Inferior parietal cortex (tissue), 1 donor: ENCODE measurements at regions not wholly inside any gene's neighbourhood (a gene's known extent, or its start where the extent isn't known, plus 50 kb on each side); places are given as distances from the start of the nearest gene placed in this dataset.
"Not testable (repeated sequence)": the region's sequence is repeated elsewhere in the genome, so short reads cannot be mapped to it uniquely, and the experiment has no call there.

Experiments
- DNase-seq: peaks from one replicate; pipeline ENCODE4 v3.0.0-alpha.2; 2016; ENCODE audit errors: extremely low spot score

DNA sequence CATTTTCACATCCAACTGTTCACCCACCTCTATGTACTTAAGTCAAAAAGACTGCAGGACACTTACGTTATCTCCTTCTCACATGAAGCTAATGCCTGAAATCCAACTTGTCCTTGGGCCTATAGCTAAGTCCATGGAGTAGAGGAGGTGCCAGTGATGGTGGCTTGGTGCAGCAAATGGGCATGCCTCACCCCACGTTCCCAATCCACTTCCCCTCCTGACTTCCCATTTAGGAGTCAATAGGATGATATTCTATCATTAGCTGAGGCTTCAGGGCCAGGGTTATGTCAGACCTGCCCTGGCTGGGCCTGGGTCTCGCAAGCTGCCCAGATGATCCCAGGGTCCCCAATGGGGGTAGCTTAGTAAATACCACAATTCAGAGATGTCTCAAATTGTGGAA lies 410.4 kb downstream of the MAFB start:
- no peak for DNase-seq

DNA sequence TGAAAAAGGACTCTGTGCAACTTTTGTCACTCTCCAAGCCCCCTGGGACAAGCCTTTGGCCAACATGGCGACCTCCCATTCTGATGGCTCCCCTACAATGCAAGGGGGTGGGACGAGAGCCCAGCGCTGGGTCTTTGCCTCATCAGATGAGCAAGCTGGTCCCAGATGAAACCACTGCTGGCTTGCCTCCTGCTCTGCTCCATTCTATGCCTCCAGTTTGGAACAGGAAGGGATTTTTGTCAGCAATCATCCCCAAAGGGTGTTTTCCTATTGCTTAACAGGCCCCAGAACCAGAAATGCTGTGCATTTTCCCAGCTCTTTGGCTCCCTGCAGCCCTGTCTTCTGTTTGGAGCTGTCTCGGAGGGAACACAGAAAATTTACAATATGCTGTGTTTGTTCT lies 412.7 kb downstream of the MAFB start:
- no peak for DNase-seq

DNA sequence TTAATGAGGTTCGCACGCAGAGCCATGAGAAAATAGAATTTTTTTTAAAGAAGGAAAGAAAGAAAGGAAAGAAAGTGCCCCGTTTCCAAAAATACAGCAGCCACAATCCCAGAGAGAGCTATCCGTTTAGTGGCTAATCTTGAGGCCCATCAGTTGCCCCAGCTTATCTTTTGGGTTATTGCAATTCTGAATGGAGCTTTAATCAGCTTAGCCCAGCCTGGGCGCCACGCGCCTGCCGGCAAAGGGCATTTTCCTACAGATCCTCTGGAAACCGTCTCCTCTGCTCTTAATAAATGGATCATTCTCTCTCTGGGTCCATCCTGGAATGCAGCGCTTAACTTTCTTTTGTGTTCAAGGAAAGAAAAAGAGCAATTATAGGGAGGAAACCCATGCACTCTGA lies 413.3 kb downstream of the MAFB start:
- DNase-seq = no peak

DNA sequence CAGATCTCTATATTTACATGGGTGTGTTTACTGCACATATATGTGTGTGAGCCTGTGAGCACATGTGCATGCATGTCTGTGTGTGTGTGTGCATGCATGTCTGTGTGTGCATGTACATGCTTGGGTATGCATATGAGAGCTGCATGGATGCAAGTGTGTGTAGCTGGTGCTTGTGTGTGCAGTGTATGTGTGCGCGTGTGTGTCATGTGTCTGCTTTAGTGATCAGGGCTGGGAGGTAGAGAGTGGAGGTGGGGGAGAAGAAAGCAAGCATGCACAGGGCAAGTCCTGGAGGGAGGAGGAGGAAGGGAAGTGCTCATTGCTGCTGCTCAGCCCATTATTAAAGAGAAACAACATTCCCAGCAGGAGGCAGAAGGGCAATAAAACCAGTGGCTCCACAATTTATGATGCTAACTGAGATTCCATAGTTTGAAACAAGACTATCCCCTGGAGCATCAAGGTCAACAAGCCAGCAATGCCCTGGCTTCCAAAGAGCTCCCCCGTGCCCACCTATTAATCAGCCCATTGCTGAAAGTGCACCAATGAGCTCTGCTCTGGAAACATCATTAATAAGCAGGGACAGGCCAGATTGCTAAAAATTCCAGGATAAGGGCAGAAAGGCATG lies 414.0 kb downstream of the MAFB start:
- no peak for DNase-seq

DNA sequence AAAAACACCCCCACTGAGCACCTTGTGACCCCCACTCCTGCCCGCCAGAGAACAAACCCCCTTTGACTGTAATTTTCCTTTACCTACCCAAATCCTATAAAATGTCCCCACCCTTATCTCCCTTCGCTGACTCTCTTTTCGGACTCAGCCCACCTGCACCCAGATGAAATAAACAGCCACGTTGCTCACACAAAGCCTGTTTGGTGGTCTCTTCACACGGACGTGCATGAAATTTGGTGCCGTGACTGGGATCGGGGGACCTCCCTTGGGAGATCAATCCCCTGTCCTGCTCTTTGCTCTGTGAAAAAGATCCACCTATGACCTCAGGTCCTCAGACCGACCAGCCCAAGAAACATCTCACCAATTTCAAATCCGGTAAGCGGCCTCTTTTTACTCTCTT lies 419.8 kb downstream of the MAFB start:
- DNase-seq = not testable (repeated sequence)

DNA sequence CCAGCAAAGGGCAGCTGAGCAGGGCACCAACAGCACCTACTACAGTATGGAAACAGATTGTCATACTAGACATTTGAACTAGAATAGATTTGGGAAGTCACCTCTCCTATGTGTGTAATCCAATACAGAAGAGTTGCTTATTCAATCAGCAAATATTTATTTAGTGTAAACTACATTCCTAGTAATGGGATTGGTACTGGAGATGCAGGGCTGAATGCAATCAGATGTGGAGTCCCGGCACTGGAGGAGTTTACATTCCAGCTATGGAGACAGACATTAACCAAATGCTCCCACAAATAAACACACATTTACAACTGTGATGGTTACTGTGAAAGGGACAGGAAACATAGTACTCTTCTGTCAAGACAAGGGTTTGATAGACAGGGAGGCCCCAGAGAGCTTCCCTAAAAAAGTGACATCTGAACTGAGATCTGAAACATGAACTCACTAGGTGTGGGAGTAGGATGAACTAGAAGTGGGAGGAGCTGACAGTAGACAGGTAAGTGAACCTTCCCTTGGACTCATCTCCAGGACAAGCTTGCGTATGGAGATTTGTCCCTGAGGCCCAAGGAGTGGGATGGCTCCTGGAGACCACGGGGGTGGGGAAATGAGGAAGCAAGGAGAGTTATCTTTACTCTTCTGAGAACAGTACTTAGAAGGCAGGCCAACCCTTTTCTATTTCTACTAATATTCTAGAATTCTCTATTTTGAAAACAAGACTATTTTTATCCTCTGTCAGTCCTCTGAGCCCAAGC lies 420.5 kb downstream of the MAFB start:
- no peak for DNase-seq

DNA sequence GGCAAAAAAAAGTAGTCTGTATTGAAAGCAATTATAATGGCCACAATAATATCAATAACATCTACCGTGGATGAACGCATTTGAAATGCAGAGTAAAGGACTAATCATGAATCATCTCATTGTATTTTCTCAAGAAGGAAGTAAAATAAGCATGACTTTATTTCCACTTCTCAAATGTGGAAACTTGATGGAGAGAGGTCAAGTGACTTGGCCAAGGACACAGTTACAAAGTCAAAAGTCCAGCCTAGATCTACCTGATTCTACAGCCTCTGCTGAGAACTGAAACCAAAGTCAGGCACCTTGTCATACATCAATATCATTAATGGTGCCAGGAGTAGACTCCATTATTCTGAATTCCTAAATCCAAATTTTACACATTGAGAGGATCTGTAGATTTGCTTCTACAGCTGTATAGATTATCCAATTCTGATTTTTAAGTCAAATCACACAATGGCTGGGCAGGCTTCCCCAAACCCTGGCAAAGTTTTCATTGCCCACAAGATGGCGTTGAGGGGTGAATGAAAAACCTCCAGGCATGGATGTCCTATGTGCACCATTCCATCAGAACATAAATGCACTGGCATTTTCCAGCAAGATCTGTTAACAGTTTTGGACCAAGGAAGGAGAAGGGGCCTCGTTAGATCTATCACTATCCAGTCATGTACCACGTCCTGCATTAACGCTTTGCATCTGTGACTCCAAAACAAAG lies 423.1 kb downstream of the MAFB start:
- DNase-seq = peak; percentile 37

DNA sequence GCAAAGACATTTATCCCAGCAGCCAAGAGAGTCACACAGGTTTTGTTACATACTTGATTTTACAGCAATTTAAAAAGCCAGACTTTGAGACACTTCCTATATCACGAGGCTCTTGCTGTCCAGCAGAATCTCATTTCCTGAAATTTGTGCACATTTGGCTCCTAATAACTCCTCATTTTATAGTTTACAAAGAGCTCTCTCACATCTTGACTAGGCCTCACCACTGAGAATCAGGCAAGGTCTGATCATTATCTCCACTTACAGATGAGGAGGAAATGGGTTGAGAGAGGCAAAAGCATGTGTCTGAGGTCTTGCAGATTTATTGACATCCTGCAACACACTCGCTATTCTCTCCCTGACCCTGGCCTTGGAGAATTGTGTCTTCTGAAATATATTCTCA lies 426.8 kb downstream of the MAFB start:
- DNase-seq = no peak

DNA sequence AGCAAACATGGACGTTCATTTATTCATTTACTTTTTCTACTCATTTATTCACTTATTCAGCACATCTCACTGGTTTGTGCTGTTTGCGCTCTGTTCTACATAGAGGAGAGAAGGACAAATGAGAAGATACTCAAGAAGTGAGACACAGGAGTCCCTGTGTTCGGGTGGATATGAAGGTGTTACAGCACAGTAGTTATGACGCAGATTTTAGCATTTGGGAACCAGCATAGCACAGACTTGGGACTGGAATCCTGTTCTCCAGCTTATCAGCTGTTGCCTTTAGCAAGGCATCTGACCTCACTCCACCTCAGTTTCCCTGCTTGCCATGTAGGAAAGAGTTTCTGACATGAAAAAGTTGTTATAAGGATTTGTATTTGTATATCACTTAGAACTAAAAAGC lies 430.1 kb downstream of the MAFB start:
- DNase-seq = no peak

DNA sequence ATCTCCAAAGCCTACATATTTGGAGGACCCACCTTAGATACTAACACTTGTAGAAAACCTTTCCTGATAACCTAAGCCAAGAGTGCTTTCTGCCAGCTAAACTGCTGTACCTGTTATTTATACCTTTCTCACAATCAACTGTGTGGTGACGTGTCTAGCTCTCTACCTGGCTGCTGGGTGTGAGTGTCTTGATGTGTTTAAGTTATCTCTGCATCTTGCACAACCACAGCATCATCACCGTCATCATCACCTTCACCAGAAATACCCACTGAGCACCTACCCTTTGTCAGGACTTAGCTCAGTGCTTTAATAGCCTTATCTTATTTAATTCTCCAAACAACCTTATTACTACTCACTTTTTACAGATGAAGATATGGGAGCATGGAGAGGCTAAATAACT lies 431.3 kb downstream of the MAFB start:
- DNase-seq = no peak

DNA sequence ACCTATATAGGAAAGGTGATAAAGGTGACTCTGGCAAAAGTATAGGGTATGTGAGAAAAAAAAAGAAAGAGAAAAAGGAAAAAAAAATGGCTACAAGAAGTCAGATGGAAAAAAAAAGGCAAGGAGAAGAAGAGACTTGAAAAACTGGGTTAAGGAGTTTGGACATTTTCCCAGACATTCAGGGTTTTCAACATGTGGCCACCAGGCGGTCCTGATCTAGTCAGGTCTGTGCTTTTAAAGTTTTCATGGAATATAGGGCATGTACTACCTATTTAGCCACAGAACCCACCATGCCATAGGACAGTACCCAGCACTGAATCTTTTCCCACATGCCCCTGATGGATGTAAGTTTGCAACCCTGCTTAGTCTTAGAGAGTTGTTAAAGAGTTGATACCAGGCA lies 433.7 kb downstream of the MAFB start:
- no peak for DNase-seq

DNA sequence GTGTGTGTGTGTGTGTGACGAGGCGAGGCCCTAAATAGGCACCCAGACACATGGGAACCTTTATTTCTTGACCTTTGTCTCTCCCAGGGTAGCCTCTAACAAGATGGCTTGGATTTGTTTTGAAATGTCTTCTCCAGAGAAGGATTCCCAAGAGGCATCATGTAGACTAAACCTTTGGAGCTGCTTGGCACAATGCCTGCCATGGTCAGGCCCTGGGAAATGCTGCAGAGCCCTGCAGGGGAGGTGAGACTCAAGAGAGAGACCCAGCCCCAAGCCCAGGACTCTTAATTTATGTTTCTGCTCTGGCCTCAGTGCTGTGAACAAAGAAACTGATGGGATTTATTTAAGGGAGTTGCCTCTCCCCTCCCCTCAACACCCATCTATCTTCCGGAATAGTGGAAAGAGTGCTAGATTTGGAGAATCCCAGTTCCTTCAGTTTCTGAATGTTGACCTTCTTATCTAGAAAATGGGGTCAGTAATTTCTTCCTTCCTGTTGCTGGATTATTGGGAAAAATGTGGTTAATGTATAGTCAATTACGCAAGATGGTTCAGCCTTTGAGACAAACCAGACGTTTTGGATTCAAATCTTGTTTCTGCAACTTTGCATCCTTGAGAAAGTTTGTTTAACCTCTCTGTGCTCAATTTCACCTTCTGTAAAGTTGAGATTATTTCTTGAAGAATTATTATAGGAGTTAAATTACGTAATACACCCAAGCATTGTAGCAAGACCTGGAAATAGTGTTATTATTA lies 434.8 kb downstream of the MAFB start:
- no peak for DNase-seq

DNA sequence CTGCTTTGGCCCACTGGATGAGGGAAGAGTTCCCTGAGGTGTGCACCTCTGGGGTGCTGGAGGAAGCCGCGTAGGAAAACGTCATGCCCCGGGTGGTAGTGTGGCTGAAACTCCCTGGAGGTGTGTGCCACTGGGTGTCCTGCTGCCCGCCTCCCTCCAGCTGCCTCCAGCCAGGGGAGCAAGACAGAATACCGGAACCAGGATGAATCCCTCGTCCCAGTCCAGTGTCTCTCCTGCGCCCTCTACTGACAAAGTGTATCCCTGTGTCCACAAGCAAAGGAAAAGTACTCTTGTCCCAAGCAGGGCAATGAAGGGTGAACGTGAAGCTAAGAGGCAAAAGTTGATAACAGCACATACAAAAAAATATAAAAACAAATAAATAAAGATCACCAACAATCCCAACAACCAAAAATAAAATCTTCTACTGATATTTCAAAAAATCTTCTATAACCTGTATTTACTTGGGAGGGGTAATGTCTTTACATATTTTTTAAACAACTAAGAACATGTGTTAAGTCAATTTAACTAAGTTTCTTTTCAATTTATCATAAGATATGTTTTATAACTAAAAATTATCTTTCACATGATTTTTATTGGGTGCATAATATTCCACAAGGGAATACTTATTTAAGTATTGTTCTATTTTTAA lies 437.6 kb downstream of the MAFB start:
- DNase-seq = no peak

DNA sequence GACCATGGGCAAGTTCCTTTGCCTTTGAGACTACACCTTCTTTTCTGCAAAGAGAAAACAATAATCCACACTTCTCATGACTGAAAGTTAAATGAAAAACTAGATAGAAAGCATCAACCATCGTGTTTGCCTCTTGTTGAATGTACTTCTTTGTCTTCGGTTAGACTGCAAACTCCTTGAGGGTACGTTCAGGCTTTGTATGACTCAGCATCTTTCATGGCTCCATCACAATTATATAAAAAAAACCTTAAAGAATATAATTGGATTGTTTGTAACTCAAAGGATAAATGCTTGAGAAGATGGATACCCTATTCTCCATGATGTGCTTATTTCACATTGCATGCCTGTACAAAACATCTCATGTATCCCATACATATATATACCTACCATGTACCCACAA lies 439.2 kb downstream of the MAFB start:
- DNase-seq = no peak

DNA sequence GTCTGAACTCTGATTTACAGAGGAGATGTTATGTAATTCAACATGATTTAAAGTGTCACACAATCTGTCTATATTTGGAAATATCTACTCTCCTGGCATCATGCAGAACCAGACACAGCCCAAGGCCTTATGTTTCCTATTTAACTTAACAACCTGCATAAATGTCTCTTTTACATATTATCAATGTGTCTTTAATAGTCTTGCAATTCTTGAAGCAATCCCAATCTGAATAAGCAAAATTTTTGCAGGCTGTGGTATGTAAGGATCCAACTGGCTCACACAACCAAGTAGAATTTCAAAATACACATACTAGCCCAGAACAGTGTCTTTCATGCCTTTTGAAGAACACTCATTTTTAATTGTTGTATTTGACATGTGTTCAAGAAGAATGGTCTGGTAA lies 443.2 kb downstream of the MAFB start:
- DNase-seq = no peak

DNA sequence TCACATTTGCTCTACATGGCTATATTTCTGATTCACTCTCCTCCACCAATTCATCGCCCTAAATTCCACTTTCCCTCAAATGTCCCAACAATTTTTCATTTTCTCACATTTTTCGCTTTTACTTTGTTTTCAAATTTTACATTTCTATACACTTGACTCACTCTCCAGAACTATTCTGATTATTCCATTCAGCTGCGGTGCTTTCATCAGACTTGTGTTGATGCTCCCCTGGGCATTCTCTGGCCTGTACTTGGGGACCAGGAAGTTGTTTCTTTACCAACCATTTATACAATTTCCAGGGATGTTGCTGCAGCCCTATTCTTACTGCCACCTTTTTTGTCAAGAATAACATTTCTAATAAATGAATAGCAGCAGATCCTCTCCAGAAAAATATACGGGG lies 444.8 kb downstream of the MAFB start:
- no peak for DNase-seq

DNA sequence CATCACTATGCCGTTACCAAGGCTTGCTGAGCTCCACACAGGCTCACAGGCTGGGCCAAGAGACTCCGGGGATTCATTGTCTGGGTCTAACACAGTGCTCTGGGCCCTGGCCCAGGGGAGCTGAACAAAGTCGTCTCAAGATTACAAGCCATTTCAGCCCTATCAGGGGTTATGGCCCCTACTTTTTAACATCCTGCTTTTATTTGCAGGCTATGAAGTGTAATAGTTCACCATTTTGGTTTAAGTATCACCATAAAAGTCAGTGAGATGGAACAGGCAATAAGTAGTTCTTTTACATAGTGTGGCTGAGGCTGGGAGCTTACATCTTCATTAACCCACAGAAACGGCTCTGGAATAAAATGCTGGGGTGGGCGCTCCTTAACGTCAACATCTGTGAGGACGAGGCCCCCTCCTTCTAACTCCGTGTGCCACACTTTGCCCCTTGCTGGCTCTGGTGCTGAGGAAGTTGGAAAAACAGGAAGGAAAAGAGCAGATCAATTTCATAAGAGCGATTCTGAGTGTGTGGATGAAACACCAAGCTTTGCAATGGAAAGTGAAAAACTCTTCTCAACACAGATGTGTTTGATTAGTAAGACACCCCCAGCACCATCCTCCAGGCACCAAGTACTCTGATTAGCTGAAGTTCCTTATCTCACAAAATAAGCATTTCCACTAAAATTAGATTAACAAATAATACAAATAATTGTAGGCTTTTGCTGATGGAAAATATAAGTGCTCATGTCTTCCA lies 447.3 kb downstream of the MAFB start:
- DNase-seq = no peak

DNA sequence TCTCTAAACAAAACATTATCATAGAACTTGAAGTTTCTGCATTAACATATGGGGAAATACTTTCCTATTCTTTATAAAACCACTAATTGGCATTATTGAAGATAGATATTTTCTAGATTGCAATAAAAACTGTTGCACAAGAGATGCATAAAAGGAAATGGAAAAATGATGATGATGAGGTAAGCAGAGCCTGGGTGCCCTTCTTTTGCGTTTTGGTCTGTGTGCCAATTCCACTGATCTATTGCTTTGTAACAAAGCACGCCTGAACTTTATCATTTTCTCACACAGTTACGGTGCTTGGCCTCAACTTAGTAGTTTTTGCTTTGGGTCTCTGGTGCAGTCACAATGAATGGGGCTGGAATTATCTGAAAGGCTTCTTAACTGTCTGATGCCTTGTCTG lies 450.5 kb downstream of the MAFB start:
- DNase-seq = no peak

DNA sequence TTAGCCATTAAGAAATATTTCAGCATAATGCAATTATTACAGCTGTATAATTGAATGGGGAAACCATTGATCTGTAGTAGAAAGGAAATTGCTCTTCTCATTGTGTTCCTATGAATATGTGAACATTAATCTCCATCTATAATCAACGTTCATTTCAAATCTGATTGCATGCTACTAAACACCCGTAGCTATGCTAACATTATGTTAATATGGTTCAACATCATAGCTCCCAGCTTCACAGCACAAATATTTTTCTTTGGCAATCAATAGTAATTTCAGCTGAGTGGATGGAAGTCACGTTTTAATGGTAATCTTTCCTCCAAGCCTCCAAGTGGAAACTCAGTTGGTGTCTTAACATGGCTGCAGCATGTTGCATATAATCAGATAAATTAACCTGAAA lies 454.4 kb downstream of the MAFB start:
- no peak for DNase-seq

DNA sequence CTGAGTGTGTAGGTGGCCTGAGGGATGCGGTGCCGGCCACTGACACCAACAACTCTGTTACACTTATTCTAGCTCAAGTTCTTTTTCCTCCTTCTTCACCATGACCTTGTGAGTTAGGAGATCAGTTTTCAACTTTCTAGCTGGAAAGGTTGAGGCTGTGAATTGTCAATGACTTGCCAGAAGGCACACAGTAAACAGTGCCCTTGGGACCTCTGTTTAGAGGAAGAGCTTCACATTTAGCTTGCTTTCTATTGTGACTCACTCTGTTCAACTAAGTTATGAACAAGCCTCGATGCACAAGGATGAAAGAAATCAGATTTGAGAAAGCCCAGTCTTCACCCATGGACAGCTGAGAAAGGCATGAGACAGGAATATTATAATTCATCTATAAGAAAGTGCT lies 455.6 kb downstream of the MAFB start:
- DNase-seq = no peak

DNA sequence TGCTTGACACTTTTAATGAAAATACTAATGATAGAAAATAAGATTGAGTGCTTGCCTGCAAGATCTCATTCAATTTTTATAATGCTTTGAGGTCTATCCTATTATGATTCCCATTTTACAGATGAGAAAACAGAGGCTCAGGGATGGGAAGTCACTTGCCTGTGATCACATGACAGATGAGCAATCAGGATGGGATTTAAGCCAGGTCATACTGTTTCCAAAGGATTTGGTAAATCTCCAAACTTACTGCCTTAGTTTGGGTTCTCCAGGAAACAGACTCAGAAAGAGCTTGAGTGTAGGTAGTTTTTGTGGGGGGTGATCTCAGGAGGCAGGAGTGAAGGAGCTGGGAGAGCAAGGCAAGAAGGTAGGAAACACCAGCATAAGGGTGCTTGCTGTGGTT lies 456.3 kb downstream of the MAFB start:
- DNase-seq = no peak
